Fibroblast of the aortic adventitia (primary cell): ENCODE measurements at regions not wholly inside any gene's neighbourhood (a gene's known extent, or its start where the extent isn't known, plus 50 kb on each side); places are given as distances from the start of the nearest gene placed in this dataset.

Source experiments
- DNase-seq: peaks from one replicate; pipeline ENCODE4 v3.0.0-alpha.2; 2010; ENCODE audit warnings: low read depth
- H3K4me3 ChIP-seq: 2 replicates; pipeline ENCODE4 v1.5.1; 2011; ENCODE audit warnings: low read depth, mild to moderate bottlenecking, control low read depth, low read length, moderate library complexity
- TF ChIP-seq, protein P1 (sequence below): IDR thresholded peaks from 2 replicates; pipeline ENCODE4 v1.5.1; 2011; ENCODE audit warnings: mild to moderate bottlenecking, low read length, control low read depth, inconsistent platforms; ENCODE audit not compliant: insufficient read depth

DNA sequence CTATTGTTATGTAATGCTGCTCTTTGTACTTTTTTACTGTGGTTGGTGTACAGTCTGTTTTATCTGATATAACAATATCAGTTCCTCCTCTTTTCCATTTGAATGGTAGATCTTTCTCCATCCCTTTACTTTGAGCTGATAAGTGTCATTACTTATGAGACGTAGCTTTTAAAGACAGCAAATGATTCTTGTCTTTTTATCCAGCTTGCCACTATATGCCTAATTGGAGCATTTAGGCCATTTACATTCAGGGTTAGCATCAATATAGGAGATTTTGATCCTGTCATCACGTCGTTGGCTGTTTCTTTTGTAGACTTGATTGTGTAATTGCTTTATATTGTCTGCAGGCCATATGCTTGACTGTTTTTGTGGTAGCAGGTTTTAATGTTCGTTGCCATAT is 894.2 kb upstream of the ATXN8OS start:
- TF ChIP-seq, protein P1, sequence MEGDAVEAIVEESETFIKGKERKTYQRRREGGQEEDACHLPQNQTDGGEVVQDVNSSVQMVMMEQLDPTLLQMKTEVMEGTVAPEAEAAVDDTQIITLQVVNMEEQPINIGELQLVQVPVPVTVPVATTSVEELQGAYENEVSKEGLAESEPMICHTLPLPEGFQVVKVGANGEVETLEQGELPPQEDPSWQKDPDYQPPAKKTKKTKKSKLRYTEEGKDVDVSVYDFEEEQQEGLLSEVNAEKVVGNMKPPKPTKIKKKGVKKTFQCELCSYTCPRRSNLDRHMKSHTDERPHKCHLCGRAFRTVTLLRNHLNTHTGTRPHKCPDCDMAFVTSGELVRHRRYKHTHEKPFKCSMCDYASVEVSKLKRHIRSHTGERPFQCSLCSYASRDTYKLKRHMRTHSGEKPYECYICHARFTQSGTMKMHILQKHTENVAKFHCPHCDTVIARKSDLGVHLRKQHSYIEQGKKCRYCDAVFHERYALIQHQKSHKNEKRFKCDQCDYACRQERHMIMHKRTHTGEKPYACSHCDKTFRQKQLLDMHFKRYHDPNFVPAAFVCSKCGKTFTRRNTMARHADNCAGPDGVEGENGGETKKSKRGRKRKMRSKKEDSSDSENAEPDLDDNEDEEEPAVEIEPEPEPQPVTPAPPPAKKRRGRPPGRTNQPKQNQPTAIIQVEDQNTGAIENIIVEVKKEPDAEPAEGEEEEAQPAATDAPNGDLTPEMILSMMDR = no peak
- no peak for DNase-seq
- no peak overlapping the region for H3K4me3 ChIP-seq

DNA sequence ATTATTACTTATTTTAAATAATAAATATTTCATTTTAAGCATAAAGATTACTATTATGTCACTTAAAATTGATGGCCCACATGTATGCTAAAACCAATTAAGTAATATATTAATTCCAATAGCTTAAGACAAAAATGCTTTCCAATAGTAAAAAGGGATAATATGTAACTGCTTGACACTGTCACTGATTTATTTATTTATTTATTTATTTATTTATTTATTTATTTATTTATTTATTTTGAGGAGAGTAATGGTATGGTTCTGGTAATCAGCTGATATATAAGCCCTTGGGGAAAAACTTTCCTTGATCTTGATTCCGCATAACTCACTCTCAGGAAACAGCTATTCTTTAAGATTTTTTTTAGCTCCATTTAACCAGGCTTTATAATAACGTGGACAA is 903.0 kb upstream of the ATXN8OS start:
- DNase-seq = no peak
- TF ChIP-seq, protein P1 = no peak
- no peak overlapping the region for H3K4me3 ChIP-seq

DNA sequence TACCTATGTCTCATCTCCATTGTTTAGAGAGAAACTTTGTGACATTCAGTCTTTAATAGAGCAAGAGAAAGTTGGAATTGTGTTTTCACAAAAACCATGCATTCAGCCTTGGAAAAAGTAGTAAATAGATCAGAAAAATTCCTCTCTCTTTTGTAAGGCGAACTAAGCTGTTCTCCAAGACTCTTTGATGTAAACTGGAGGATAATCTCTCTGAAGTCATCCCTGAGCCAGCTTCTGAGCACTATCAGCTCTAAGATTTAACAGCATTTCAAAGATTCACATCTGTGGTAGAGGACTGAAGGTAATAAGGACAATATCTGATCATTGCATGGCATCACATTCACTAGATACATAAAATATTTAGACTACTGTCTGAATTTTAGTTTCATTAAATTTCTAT is 904.6 kb upstream of the ATXN8OS start:
- TF ChIP-seq, protein P1 = no peak
- H3K4me3 ChIP-seq = no peak overlapping the region
- no peak for DNase-seq

DNA sequence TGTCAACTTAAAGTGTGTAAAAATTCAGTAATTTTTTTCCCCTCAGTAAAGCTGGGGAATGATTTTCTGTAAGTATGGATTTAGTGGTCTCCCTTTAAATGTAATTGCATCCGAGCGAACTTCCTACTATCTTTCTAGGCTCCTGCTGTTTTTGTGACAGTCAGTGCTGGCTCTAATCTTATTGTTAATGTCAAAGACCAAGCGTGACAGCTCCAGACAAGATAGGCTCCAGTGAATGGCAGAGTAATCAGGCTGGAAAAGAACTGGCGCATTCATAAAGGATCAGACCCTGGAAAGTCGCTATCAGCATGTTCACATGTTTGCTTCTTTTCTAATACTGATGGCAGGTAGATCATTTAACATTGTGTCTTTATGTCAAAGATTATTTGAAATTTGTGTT is 908.0 kb upstream of the ATXN8OS start:
- no peak overlapping the region for H3K4me3 ChIP-seq
- TF ChIP-seq, protein P1 = no peak
- no peak for DNase-seq

DNA sequence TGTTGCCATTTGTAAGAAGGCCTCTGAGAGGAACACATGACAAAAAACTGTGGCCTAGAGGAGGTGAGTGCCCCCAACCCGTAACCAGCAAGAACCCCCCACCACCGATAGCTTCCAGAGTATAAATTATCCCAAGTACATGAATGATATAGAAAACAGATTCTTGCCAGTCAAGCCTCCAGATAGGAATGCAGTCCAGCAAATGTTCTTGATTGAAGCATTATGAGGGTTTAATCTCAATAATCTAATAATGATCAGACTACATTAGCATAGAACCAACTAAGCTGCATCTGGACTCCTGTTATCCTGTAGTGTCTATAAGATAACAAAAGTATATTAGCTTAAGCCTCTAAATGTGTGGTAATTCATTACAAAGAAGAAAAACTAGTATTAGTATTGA is 908.9 kb upstream of the ATXN8OS start:
- TF ChIP-seq, protein P1 = no peak
- no peak overlapping the region for H3K4me3 ChIP-seq
- DNase-seq = no peak

DNA sequence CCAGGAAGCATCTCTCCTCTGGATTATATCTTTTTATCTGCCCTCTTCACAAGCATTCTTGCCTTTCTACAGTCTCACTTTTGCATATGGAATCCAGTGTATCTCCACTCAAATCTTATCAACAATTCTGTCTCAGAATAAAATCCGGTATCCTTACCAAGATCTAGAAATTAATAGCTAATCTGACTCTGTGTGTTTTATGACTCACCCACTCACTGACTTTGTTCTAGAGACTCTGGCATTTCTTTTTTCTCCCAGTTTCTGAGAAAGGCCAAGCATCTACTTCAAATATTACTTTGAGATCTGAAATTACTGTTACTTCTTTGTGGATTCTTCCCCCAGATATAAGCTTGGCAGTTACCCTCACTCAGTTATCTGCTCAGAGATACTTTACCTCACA is 913.5 kb upstream of the ATXN8OS start:
- DNase-seq = no peak
- TF ChIP-seq, protein P1 = no peak

DNA sequence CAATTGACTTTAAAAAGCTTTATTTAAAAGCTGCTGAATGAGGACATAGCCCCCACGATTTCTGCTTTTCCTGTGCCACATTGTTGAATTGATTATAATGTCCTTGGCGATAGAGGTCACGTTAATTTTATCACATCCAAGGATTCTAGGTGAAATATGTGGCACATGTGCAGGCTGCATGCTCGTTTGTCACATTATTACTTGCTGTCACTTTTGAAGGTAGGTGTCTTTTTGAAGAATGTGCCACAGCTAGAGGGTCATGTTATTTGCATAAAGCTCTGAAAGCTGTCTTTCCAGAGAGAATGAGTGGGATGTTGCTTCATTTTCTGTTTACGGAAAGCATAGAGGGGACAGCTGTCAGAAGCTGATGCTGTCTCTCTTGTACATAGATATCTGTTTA is 927.6 kb upstream of the ATXN8OS start:
- no peak overlapping the region for H3K4me3 ChIP-seq
- no peak for DNase-seq
- TF ChIP-seq, protein P1 = no peak

More for the DNA sequence above, 913.5 kb upstream of the ATXN8OS start:
- H3K4me3 ChIP-seq = no peak overlapping the region
